ENCODE measurements at regions not wholly inside any gene's neighbourhood (a gene's known extent, or its start where the extent isn't known, plus 50 kb on each side); places are given as distances from the start of the nearest gene placed in this dataset.

DNA sequence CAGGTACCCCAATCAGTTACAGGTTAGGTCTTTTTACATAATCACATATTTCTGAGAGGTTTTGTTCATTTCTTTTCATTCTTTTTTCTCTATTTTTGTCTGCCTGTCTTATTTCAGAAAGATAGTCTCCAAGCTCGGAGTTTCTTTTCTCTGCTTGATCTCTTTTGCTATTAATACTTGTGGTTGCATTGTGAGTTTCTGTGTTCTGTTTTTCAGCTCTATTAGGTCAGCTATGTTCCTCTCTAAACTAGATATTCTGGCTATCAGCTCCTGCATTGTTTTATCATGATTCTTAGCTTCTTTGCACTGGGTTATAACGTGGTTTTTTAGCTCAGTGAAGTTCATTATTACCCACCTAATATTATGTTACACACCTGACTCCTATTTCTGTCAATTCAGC is 914.1 kb downstream of the TRHDE start:
- TF ChIP-seq, protein P1, sequence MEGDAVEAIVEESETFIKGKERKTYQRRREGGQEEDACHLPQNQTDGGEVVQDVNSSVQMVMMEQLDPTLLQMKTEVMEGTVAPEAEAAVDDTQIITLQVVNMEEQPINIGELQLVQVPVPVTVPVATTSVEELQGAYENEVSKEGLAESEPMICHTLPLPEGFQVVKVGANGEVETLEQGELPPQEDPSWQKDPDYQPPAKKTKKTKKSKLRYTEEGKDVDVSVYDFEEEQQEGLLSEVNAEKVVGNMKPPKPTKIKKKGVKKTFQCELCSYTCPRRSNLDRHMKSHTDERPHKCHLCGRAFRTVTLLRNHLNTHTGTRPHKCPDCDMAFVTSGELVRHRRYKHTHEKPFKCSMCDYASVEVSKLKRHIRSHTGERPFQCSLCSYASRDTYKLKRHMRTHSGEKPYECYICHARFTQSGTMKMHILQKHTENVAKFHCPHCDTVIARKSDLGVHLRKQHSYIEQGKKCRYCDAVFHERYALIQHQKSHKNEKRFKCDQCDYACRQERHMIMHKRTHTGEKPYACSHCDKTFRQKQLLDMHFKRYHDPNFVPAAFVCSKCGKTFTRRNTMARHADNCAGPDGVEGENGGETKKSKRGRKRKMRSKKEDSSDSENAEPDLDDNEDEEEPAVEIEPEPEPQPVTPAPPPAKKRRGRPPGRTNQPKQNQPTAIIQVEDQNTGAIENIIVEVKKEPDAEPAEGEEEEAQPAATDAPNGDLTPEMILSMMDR (IDR thresholded peaks at IDR 0.05) = no peak
- TF ChIP-seq POLR2A (IDR thresholded peaks at IDR 0.05) (no peak), EP300 (IDR thresholded peaks at IDR 0.05) (no peak), POLR2AphosphoS5 (IDR thresholded peaks at IDR 0.05) (no peak)
